ENCODE measurements at regions not wholly inside any gene's neighbourhood (a gene's known extent, or its start where the extent isn't known, plus 50 kb on each side); places are given as distances from the start of the nearest gene placed in this dataset.

- no peak for TF ChIP-seq CTCF (IDR thresholded peaks at IDR 0.05)
- no peak for TF ChIP-seq ZFX (IDR thresholded peaks at IDR 0.05; ENCODE audit: borderline replicate concordance)
These were observed 269.9 kb upstream of the FAT4 start for GRCh38 chr4:125044886-125045285.
